AG09309 (cell line): ENCODE measurements at regions not wholly inside any gene's neighbourhood (a gene's known extent, or its start where the extent isn't known, plus 50 kb on each side); places are given as distances from the start of the nearest gene placed in this dataset.

ENCODE experiments used
- DNase-seq: peaks from one replicate; pipeline ENCODE4 v3.0.0-alpha.2; 2010; ENCODE audit warnings: low read depth
- H3K4me3 ChIP-seq: 2 replicates; pipeline ENCODE4 v1.5.1; 2011; ENCODE audit warnings: mild to moderate bottlenecking, low read depth, low read length, moderate library complexity; ENCODE audit not compliant: control insufficient read depth
- CTCF ChIP-seq: IDR thresholded peaks from 2 replicates; pipeline ENCODE4 v1.5.1; 2011; ENCODE audit warnings: mild to moderate bottlenecking, low read depth, low read length, inconsistent platforms; ENCODE audit not compliant: insufficient read depth, control insufficient read depth; ENCODE audit errors: missing control alignments

- TF ChIP-seq CTCF, result no peak
- no peak overlapping the region for H3K4me3 ChIP-seq
- DNase-seq, result no peak
These were observed 69.0 kb upstream of the CTAGE1 start for GRCh38 chr18:22486667-22487066.

- H3K4me3 ChIP-seq, result no peak overlapping the region
- no peak for TF ChIP-seq CTCF
- no peak for DNase-seq
These were observed 70.8 kb upstream of the CTAGE1 start for GRCh38 chr18:22488554-22488953.

- H3K4me3 ChIP-seq, result no peak overlapping the region
- no peak for DNase-seq
- no peak for TF ChIP-seq CTCF
These were observed 72.0 kb upstream of the CTAGE1 start for GRCh38 chr18:22489704-22490103.

GRCh38 chr18:22490429-22490846, 72.7 kb upstream of the CTAGE1 start:
- no peak for DNase-seq
- TF ChIP-seq CTCF, result no peak
- H3K4me3 ChIP-seq, result no peak overlapping the region

GRCh38 chr18:22493255-22493654, 75.5 kb upstream of the CTAGE1 start:
- H3K4me3 ChIP-seq, result no peak overlapping the region
- DNase-seq, result no peak
- no peak for TF ChIP-seq CTCF

GRCh38 chr18:22493940-22494339, 76.2 kb upstream of the CTAGE1 start:
- H3K4me3 ChIP-seq, result no peak overlapping the region
- DNase-seq, result no peak
- no peak for TF ChIP-seq CTCF

- H3K4me3 ChIP-seq, result no peak overlapping the region
- no peak for TF ChIP-seq CTCF
- no peak for DNase-seq
These were observed 77.1 kb upstream of the CTAGE1 start for GRCh38 chr18:22494771-22495170.
